PC-3 (cell line): ENCODE measurements at regions not wholly inside any gene's neighbourhood (a gene's known extent, or its start where the extent isn't known, plus 50 kb on each side); places are given as distances from the start of the nearest gene placed in this dataset.

ENCODE experiments used
- ATAC-seq: fragments of 200-7000 bp; cut with Tn5 transposase; 2 replicates; pipeline ENCODE4 v1.9.1; 2020; ENCODE audit warnings: mild to moderate bottlenecking, moderate library complexity
- BruUV-seq: library from RNA; stranded (reverse); fragments of 400-500 nt; replicated peaks from 2 replicates; lab custom pipeline; 2021; lab: Mats Ljungman, UMichigan
- CTCF ChIA-PET: fragments of 300-600 bp; sonication (Branson Sonifier 250); formaldehyde crosslinking; loops from one replicate; lab custom pipeline; 2022; ENCODE audit warnings: antibody characterized with exemption; lab: Charles Lee
- POLR2A ChIA-PET: fragments of 300-600 bp; sonication (Branson Sonifier 250); formaldehyde crosslinking; loops from one replicate; lab custom pipeline; 2022; ENCODE audit warnings: antibody characterized with exemption; ENCODE audit not compliant: unreplicated experiment; lab: Charles Lee
- DNase-seq: peaks from one replicate; pipeline ENCODE4 v3.0.0-alpha.2; 2015
- H2AFZ ChIP-seq: fragments of 300-600 bp; sonication (generic); 2 replicates; pipeline ENCODE4 v1.6.0; 2016; ENCODE audit warnings: antibody characterized with exemption, low read length
- H3F3A ChIP-seq: fragments of 300-600 bp; sonication (generic); one replicate; pipeline ENCODE4 v1.6.0; 2017; ENCODE audit warnings: antibody characterized with exemption, low read length, control low read depth, mild to moderate bottlenecking; ENCODE audit not compliant: unreplicated experiment
- H3K27ac ChIP-seq: fragments of 300-600 bp; sonication (generic); 2 replicates; pipeline ENCODE4 v1.5.1; 2016; ENCODE audit warnings: mild to moderate bottlenecking, low read length
- H3K27me3 ChIP-seq: fragments of 300-600 bp; sonication (generic); 2 replicates; pipeline ENCODE4 v1.6.1; 2016; ENCODE audit warnings: low read length, mixed read lengths
- H3K36me3 ChIP-seq: fragments of 300-600 bp; sonication (generic); 2 replicates; pipeline ENCODE4 v1.6.1; 2016; ENCODE audit warnings: low read depth, mixed run types, low read length, mixed read lengths
- H3K4me1 ChIP-seq: fragments of 300-600 bp; sonication (generic); 2 replicates; pipeline ENCODE4 v1.5.1; 2016; ENCODE audit warnings: low read length; ENCODE audit not compliant: insufficient read depth
- H3K4me2 ChIP-seq: fragments of 300-600 bp; sonication (generic); 2 replicates; pipeline ENCODE4 v1.6.0; 2016; ENCODE audit warnings: low read length
- H3K4me3 ChIP-seq: fragments of 300-600 bp; sonication (generic); 2 replicates; pipeline ENCODE4 v1.5.1; 2016; ENCODE audit warnings: mild to moderate bottlenecking, low read length, mixed read lengths
- H3K79me2 ChIP-seq: fragments of 300-600 bp; sonication (generic); 2 replicates; pipeline ENCODE4 v1.6.1; 2017; ENCODE audit warnings: low read length, mixed read lengths
- H3K9ac ChIP-seq: fragments of 300-600 bp; sonication (generic); 2 replicates; pipeline ENCODE4 v1.6.0; 2016; ENCODE audit warnings: mild to moderate bottlenecking, low read length
- H3K9me2 ChIP-seq: fragments of 300-600 bp; sonication (generic); replicated peaks from 2 replicates; pipeline ENCODE4 v1.6.1; 2016; ENCODE audit warnings: mixed run types, low read length, mixed read lengths
- H3K9me3 ChIP-seq: fragments of 300-600 bp; sonication (generic); 2 replicates; pipeline ENCODE4 v1.6.1; 2016; ENCODE audit warnings: low read length, mixed read lengths
- H4K20me1 ChIP-seq: fragments of 300-600 bp; sonication (generic); 2 replicates; pipeline ENCODE4 v1.6.1; 2016; ENCODE audit warnings: low read length, mixed read lengths
- EZH2 ChIP-seq: fragments of 300-600 bp; sonication (generic); IDR thresholded peaks from one replicate; pipeline ENCODE4 v1.6.1; 2017; ENCODE audit warnings: antibody characterized with exemption, mild to moderate bottlenecking, low read length; ENCODE audit not compliant: unreplicated experiment
- EZH2phosphoT487 ChIP-seq: fragments of 300-600 bp; sonication (generic); IDR thresholded peaks from 2 replicates; pipeline ENCODE4 v1.6.1; 2018; ENCODE audit warnings: mild to moderate bottlenecking, antibody characterized with exemption, low read length, borderline replicate concordance
- intact Hi-C: fragments of 100-400 bp; cut with micrococcal nuclease; formaldehyde crosslinking; loops from 2 replicates; pipeline ENCODE4 v1.9.0; 2023
- TF ChIP-seq, protein P1 (sequence below): fragments of 300-600 bp; sonication (generic); conservative IDR thresholded peaks from 2 replicates; pipeline ENCODE4 v1.5.1; 2017; ENCODE audit warnings: antibody characterized with exemption, low read depth, mild to moderate bottlenecking, low read length

DNA sequence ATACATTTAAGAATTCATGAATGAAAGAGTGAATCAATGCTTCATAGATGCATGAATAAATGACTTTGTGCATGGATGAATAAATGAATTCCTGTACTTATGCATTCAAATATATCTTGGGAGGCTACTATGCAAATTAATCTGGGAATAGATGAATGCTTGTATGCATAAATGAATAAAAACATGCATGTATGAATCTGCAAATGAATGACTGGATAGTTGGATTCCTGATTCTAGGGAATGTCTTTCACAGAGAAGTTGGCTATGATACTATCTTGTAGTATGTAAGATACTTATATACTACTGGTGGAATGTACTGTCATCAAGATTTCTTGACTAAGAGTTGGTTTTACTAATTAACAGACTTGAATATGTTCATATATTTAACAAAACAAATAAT lies 75.3 kb upstream of the ASTN2 start:
- intact Hi-C loops, result no loop called here
- ChIA-PET CTCF (no interaction called here), POLR2A (no interaction called here)
- no peak for ATAC-seq
- Histone ChIP-seq H3K79me2 (no peaks in the 10 kb centered on the region), H3K36me3 (no peaks in the 10 kb centered on the region), H3K9me2 (no peaks in the 10 kb centered on the region), H3K27ac (no peak overlapping the region), H3K4me3 (no peak overlapping the region), H3K9ac (no peak overlapping the region), H3K4me2 (no peak overlapping the region), H2AFZ (no peak overlapping the region), H3K9me3 (no peaks in the 10 kb centered on the region), H3F3A (no peaks in the 10 kb centered on the region), H4K20me1 (no peaks in the 10 kb centered on the region), H3K27me3 (no peaks in the 10 kb centered on the region), H3K4me1 (no peaks in the 10 kb centered on the region)
- TF ChIP-seq, protein P1, sequence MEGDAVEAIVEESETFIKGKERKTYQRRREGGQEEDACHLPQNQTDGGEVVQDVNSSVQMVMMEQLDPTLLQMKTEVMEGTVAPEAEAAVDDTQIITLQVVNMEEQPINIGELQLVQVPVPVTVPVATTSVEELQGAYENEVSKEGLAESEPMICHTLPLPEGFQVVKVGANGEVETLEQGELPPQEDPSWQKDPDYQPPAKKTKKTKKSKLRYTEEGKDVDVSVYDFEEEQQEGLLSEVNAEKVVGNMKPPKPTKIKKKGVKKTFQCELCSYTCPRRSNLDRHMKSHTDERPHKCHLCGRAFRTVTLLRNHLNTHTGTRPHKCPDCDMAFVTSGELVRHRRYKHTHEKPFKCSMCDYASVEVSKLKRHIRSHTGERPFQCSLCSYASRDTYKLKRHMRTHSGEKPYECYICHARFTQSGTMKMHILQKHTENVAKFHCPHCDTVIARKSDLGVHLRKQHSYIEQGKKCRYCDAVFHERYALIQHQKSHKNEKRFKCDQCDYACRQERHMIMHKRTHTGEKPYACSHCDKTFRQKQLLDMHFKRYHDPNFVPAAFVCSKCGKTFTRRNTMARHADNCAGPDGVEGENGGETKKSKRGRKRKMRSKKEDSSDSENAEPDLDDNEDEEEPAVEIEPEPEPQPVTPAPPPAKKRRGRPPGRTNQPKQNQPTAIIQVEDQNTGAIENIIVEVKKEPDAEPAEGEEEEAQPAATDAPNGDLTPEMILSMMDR, result no peak
- no peak for DNase-seq
- BruUV-seq, result no TSS peak

DNA sequence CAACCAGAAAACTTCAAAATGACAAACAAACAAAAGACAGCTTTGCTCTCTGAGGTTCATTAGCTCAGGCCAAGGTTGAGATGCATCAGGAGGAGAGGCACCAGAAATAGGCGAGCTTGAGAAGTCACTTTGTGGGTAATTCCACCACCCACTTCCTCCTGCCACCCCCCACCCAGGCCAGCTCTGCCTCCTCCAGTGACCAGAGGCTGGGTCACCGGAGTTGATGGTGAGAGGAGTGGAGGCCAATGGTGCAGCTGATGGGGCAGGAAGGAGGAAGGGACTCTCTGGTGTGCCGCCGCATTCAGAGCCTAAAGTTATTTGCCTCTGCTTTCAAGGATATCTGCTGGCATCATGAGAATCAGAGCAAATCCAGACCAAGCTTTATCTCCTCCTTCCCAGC lies 73.8 kb upstream of the ASTN2 start:
- no peak for DNase-seq
- Histone ChIP-seq H3K4me3 (no peak overlapping the region), H2AFZ (no peak overlapping the region), H3K4me2 (no peak overlapping the region), H4K20me1 (no peaks in the 10 kb centered on the region), H3K27ac (no peak overlapping the region), H3K9ac (no peak overlapping the region), H3K9me3 (no peaks in the 10 kb centered on the region), H3K79me2 (no peaks in the 10 kb centered on the region), H3K27me3 (no peaks in the 10 kb centered on the region), H3K4me1 (no peaks in the 10 kb centered on the region), H3K9me2 (no peaks in the 10 kb centered on the region), H3K36me3 (no peaks in the 10 kb centered on the region), H3F3A (no peaks in the 10 kb centered on the region)
- no TSS peak for BruUV-seq
- intact Hi-C loops, result no loop called here
- TF ChIP-seq, protein P1, result no peak
- TF ChIP-seq EZH2, result no peak
- no peak for TF ChIP-seq EZH2phosphoT487
- CTCF ChIA-PET, result no interaction called here
- ATAC-seq, result no peak
- POLR2A ChIA-PET, result no interaction called here

DNA sequence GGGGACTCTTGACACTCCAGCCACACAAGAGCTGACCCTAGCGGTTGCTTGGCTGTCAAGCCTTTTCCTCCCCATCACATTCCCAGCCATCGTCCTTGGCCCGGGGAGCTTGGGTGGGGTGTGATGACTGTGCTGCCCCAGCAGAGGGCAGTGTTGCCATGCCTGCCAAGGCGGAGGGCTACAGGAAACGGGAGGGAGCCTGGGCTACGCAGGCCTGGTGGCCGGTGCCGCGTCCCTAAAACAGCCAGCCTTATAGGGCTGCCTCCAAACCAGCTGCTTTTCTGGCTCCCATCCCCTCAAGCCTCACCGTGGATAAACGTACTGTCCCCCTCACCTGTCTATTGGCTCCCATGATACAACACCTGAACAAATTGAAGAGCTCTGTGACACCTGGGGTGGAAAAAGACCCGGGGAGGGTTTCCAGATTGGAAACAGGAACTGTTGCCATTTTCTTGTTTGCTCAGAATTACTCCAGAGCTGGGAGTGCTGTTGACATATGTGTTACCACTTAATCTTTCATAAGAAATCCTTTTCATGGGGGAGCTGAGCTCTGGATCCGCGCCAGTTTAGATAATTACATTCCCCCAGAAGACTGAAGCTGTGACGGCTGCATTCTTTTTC lies 72.8 kb upstream of the ASTN2 start:
- POLR2A ChIA-PET, result no interaction called here
- H3K4me2 ChIP-seq, result no peak overlapping the region
- ATAC-seq, result no peak
- no peaks in the 10 kb centered on the region for H3K27me3 ChIP-seq
- H3F3A ChIP-seq, result no peaks in the 10 kb centered on the region
- H2AFZ ChIP-seq, result no peak overlapping the region
- no peaks in the 10 kb centered on the region for H3K9me2 ChIP-seq
- H3K9ac ChIP-seq, result no peak overlapping the region
- CTCF ChIA-PET, result no interaction called here
- no peaks in the 10 kb centered on the region for H3K79me2 ChIP-seq
- peak; percentile 40 for DNase-seq
- no peaks in the 10 kb centered on the region for H3K4me1 ChIP-seq
- H3K4me3 ChIP-seq, result no peak overlapping the region
- H3K27ac ChIP-seq, result no peak overlapping the region
- H4K20me1 ChIP-seq, result no peaks in the 10 kb centered on the region
- no peak for TF ChIP-seq EZH2phosphoT487
- no peak for TF ChIP-seq EZH2
- TF ChIP-seq, protein P1, result peak; percentile 56
- H3K36me3 ChIP-seq, result no peaks in the 10 kb centered on the region
- BruUV-seq, result no TSS peak
- no peaks in the 10 kb centered on the region for H3K9me3 ChIP-seq
- intact Hi-C loops, result no loop called here
